ENCODE measurements at regions not wholly inside any gene's neighbourhood (a gene's known extent, or its start where the extent isn't known, plus 50 kb on each side); places are given as distances from the start of the nearest gene placed in this dataset.

- H3K27me3 ChIP-seq (replicated peaks in 1 of 2; ENCODE audit: control insufficient read depth in 2 of 2, insufficient read depth in 2 of 2, low read length in 1 of 2) = no peaks in the 10 kb centered on the region
- BruUV-seq (replicated peaks) = no TSS peak
- WGBS (ENCODE audit: insufficient coverage, insufficient replicate concordance, low lambda C conversion rate, missing lambda C conversion rate) = 18% methylated on average over 8 of the region's 8 CpGs
These were observed 182.8 kb upstream of the ANKRD30A start for GRCh38 chr10:36942616-36943015.

GRCh38 chr10:36903040-36903439, 222.4 kb upstream of the ANKRD30A start:
- in situ Hi-C loops (cut with MboI) = no loop called here
- BruUV-seq (replicated peaks) = no TSS peak
- no peaks in the 10 kb centered on the region; the same call in 2 of the 3 replicates for H3K9me3 ChIP-seq (replicated peaks; ENCODE audit: control insufficient read depth, insufficient read depth, low read length)
- FAIRE-seq (no peak), DNase-seq (ENCODE audit: low read depth, low spot score) (no peak), ATAC-seq (no peak)
- ChIA-PET SMC1A (ENCODE audit: uncharacterized antibody, unreplicated experiment) (no interaction called here), POLR2A (no interaction called here), RAD21 (ENCODE audit: unreplicated experiment) (no interaction called here), CTCF (no interaction called here)
- no peaks in the 10 kb centered on the region for H4K20me1 ChIP-seq (ENCODE audit: control insufficient read depth, insufficient read depth)
- WGBS (ENCODE audit: insufficient coverage, insufficient replicate concordance, low lambda C conversion rate, missing lambda C conversion rate) = 49% methylated on average over 2 of the region's 2 CpGs
- H2AFZ ChIP-seq (ENCODE audit: control insufficient read depth, low read depth, low read length) = no peak overlapping the region
- H3K27me3 ChIP-seq (replicated peaks in 1 of 2; ENCODE audit: control insufficient read depth in 2 of 2, insufficient read depth in 2 of 2, low read length in 1 of 2) = no peaks in the 10 kb centered on the region
- no peak for TF ChIP-seq SMC3 (IDR thresholded peaks at IDR 0.05; ENCODE audit: borderline replicate concordance, low read length)
- TF ChIP-seq POLR2AphosphoS5 (IDR thresholded peaks at IDR 0.05; ENCODE audit: low read length) = no peak
- TF ChIP-seq BCL3 (IDR thresholded peaks at IDR 0.05; ENCODE audit: borderline replicate concordance, insufficient read depth, low read depth, low read length, poor library complexity, severe bottlenecking) = no peak
- TF ChIP-seq MTA2 (IDR thresholded peaks at IDR 0.05; ENCODE audit: low read depth) = no peak
- TF ChIP-seq ZBTB40 (IDR thresholded peaks at IDR 0.05; ENCODE audit: borderline replicate concordance) = no peak
- TF ChIP-seq RAD51 (IDR thresholded peaks at IDR 0.05) = no peak
- TF ChIP-seq CBX5 (IDR thresholded peaks at IDR 0.05; ENCODE audit: low read depth) = no peak
- no peak for TF ChIP-seq CBFB (IDR thresholded peaks at IDR 0.05; ENCODE audit: low read depth)
- TF ChIP-seq RFX5 (IDR thresholded peaks at IDR 0.05; ENCODE audit: low read depth, low read length) = no peak
- no peak for TF ChIP-seq GABPA (IDR thresholded peaks at IDR 0.05; ENCODE audit: low read depth)
- H3K4me3 ChIP-seq = no peak overlapping the region
- intact Hi-C loops (cut with micrococcal nuclease; ENCODE audit: unreplicated experiment) = no loop called here
- H3K9ac ChIP-seq (ENCODE audit: control insufficient read depth, insufficient read depth, low read length) = no peak overlapping the region
- H3K4me1 ChIP-seq (ENCODE audit: control insufficient read depth, insufficient read depth, low read length) = no peaks in the 10 kb centered on the region
- H3K79me2 ChIP-seq (ENCODE audit: control insufficient read depth, insufficient read depth, low read length) = no peaks in the 10 kb centered on the region
- H3K36me3 ChIP-seq (ENCODE audit: control insufficient read depth in 2 of 2, insufficient read depth in 2 of 2, low read length in 1 of 2) = no peaks in the 10 kb centered on the region
- no peak overlapping the region for H3K27ac ChIP-seq (ENCODE audit: control insufficient read depth, insufficient read depth)
- H3K4me2 ChIP-seq (ENCODE audit: control insufficient read depth, insufficient read depth) = no peak overlapping the region

More at GRCh38 chr10:36942616-36943015, 182.8 kb upstream of the ANKRD30A start:
- SMC1A ChIA-PET (ENCODE audit: uncharacterized antibody, unreplicated experiment) = no interaction called here
- intact Hi-C loops (cut with micrococcal nuclease; ENCODE audit: unreplicated experiment) (no loop called here), in situ Hi-C loops (cut with MboI) (no loop called here)
- ATAC-seq (no peak), FAIRE-seq (no peak), DNase-seq (ENCODE audit: low read depth, low spot score) (no peak)
- Histone ChIP-seq H3K4me2 (ENCODE audit: control insufficient read depth, insufficient read depth) (no peak overlapping the region), H3K79me2 (ENCODE audit: control insufficient read depth, insufficient read depth, low read length) (no peaks in the 10 kb centered on the region), H3K36me3 (ENCODE audit: control insufficient read depth in 2 of 2, insufficient read depth in 2 of 2, low read length in 1 of 2) (no peaks in the 10 kb centered on the region), H3K27ac (ENCODE audit: control insufficient read depth, insufficient read depth) (no peak overlapping the region), H3K9me3 (replicated peaks; ENCODE audit: control insufficient read depth, insufficient read depth, low read length) (no peaks in the 10 kb centered on the region), H3K4me3 (no peak overlapping the region), H2AFZ (ENCODE audit: control insufficient read depth, low read depth, low read length) (no peak overlapping the region), H3K9ac (ENCODE audit: control insufficient read depth, insufficient read depth, low read length) (no peak overlapping the region), H4K20me1 (ENCODE audit: control insufficient read depth, insufficient read depth) (no peaks in the 10 kb centered on the region), H3K4me1 (ENCODE audit: control insufficient read depth, insufficient read depth, low read length) (no peaks in the 10 kb centered on the region)
- POLR2A ChIA-PET = interaction anchor here (0.7 kb wide), 1 partner anchor 109 kb away, joined by 4 read pairs; no protein-coding TSS in a partner anchor
- TF ChIP-seq FOXM1 (IDR thresholded peaks at IDR 0.05; ENCODE audit: low read depth, low read length) (no peak), DPF2 (IDR thresholded peaks at IDR 0.05) (no peak), MTA3 (IDR thresholded peaks at IDR 0.05; ENCODE audit: borderline replicate concordance, low read length) (no peak), ASH2L (IDR thresholded peaks at IDR 0.05; ENCODE audit: borderline replicate concordance, low read depth) (no peak), WRNIP1 (IDR thresholded peaks at IDR 0.05; ENCODE audit: borderline replicate concordance, low read depth, low read length) (no peak), KAT2A (conservative IDR thresholded peaks at IDR 0.05; ENCODE audit: control insufficient read depth, low read depth, low read length) (no peak)
- CTCF ChIA-PET = no interaction called here
- RAD21 ChIA-PET (ENCODE audit: unreplicated experiment) = interaction anchor here (0.7 kb wide), 1 partner anchor 1226 kb away, joined by 3 read pairs; no protein-coding TSS in a partner anchor
